ENCODE measurements at regions not wholly inside any gene's neighbourhood (a gene's known extent, or its start where the extent isn't known, plus 50 kb on each side); places are given as distances from the start of the nearest gene placed in this dataset.

DNA sequence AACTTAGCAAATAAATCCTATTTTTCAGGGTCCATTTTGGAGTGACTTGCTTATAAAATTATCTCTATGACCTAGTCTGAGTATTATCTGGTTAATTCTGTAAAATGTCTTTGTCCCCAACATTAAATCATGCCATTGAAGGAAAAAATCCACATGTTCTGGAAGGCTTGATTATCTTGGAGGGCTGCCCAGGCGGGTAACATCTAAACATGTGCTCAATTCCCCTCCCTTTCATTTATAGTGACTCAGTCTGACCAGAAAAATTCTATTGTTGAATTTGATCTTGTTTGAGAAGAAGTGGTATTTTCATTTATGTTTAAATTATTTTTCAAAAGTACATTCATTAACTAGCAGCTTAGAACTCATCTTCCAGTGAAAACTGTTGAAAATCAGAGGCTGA lies 55.4 kb upstream of the SLC10A7 start:
- no peak overlapping the region for H3K27ac ChIP-seq
- 41 to 63% methylated on average over 1 of the region's 1 CpG for whole genome bisulfite sequencing, 2 donors
- no peaks in the 10 kb centered on the region for H3K27me3 ChIP-seq
- DNase-seq (no peak), ATAC-seq (ENCODE audit: low FRiP score in 2 of 2) (no peak)
- H3K4me1 ChIP-seq = no peaks in the 10 kb centered on the region
- no peak for TF ChIP-seq POLR2A (IDR thresholded peaks at IDR 0.05)
- TF ChIP-seq EP300 (IDR thresholded peaks at IDR 0.05) = no peak
- no peak for TF ChIP-seq POLR2AphosphoS5 (IDR thresholded peaks at IDR 0.05)
- TF ChIP-seq, protein P1, sequence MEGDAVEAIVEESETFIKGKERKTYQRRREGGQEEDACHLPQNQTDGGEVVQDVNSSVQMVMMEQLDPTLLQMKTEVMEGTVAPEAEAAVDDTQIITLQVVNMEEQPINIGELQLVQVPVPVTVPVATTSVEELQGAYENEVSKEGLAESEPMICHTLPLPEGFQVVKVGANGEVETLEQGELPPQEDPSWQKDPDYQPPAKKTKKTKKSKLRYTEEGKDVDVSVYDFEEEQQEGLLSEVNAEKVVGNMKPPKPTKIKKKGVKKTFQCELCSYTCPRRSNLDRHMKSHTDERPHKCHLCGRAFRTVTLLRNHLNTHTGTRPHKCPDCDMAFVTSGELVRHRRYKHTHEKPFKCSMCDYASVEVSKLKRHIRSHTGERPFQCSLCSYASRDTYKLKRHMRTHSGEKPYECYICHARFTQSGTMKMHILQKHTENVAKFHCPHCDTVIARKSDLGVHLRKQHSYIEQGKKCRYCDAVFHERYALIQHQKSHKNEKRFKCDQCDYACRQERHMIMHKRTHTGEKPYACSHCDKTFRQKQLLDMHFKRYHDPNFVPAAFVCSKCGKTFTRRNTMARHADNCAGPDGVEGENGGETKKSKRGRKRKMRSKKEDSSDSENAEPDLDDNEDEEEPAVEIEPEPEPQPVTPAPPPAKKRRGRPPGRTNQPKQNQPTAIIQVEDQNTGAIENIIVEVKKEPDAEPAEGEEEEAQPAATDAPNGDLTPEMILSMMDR (IDR thresholded peaks at IDR 0.05) = no peak
- no peak overlapping the region for H3K4me3 ChIP-seq
- H3K9me3 ChIP-seq = no peaks in the 10 kb centered on the region
- H3K36me3 ChIP-seq = no peaks in the 10 kb centered on the region

DNA sequence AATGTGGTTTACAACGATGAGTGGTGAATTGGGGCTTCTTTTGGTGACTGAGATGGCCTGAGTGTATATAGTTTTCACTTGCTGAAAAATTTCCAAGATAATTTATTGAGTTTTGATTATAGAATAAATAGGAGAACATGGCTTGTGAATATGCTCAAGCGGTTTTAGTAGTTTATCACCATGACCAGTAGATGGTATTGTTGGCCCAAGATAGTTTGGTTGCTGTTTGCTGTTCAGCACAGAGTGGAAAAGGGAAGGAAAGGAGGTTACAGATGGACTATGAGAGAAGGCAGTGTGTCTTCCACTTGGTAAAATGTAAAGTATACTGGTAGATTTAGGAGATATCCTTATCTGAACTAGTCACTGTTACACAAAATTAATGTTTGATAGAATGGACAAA lies 55.8 kb upstream of the POU4F2 start:
- peaks cover 0 to 5% (median 2%) of the 10 kb centered on the region in 4 donors for H3K4me1 ChIP-seq
- 48 to 61% methylated on average over 2 of the region's 2 CpGs for WGBS, 2 donors
- H3K27ac ChIP-seq = no peak overlapping the region
- ATAC-seq (ENCODE audit: low FRiP score in 2 of 2) (no peak), DNase-seq (no peak)
- H3K36me3 ChIP-seq = no peaks in the 10 kb centered on the region
- H3K4me3 ChIP-seq = no peak overlapping the region
- no peaks in the 10 kb centered on the region for H3K9me3 ChIP-seq
- H3K27me3 ChIP-seq = no peaks in the 10 kb centered on the region
- TF ChIP-seq POLR2A (IDR thresholded peaks at IDR 0.05) (no peak), EP300 (IDR thresholded peaks at IDR 0.05) (no peak), POLR2AphosphoS5 (IDR thresholded peaks at IDR 0.05) (no peak)
- TF ChIP-seq, protein P1 (IDR thresholded peaks at IDR 0.05) = no peak

DNA sequence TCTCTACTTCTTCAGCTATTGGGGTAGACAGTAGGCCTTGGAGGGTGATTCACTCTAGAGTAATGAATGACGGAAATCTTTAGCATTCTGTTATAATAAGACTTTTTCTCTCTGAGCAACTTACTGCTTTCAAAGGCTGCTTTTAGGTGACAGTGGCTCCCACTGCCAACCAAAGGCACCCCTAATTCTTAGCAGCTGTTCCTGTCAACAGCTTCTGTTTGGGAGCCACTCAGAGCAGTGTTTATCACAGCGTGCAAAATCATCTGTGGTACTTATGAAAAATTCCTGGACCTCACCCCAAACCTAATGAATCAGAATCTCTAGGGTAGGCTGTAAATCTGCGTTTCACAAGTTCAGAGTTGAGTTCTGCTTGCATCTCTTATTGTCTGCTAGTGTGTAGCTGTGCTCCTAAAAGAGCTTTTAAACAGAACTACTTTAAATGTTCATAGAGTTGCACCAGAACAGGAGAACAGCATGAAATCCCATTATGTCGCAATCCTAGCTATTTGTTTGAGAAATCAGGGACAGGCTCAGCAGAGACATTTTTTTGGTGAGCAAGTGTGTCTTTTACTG lies 52.8 kb upstream of the POU4F2 start:
- 62% methylated on average over 4 of the region's 4 CpGs for WGBS, 2 donors
- TF ChIP-seq EP300 (IDR thresholded peaks at IDR 0.05) = no peak
- no peak for TF ChIP-seq POLR2A (IDR thresholded peaks at IDR 0.05)
- no peak for TF ChIP-seq POLR2AphosphoS5 (IDR thresholded peaks at IDR 0.05)
- TF ChIP-seq, protein P1 (IDR thresholded peaks at IDR 0.05) = no peak

More for the DNA sequence above, 52.8 kb upstream of the POU4F2 start:
- Histone ChIP-seq H3K4me1 (peaks cover 0 to 5% (median 2%) of the 10 kb centered on the region in 4 donors), H3K4me3 (no peak overlapping the region), H3K9me3 (no peaks in the 10 kb centered on the region), H3K27me3 (no peaks in the 10 kb centered on the region), H3K36me3 (no peaks in the 10 kb centered on the region), H3K27ac (no peak overlapping the region)
- peak in 1 of 2 donors; percentile 45 for ATAC-seq (ENCODE audit: low FRiP score in 2 of 2)
- DNase-seq = peak in 1 of 2 donors; percentile 20

Small RNA genes lying in the stretch of these regions (small RNA-seq; reads per million reads assigned to genes)
- 0 reads per million in 4 donors for gene RNU1-44P
